Retina (tissue), 1 donor: ENCODE measurements at regions not wholly inside any gene's neighbourhood (a gene's known extent, or its start where the extent isn't known, plus 50 kb on each side); places are given as distances from the start of the nearest gene placed in this dataset.
"Not testable (repeated sequence)": the region's sequence is repeated elsewhere in the genome, so short reads cannot be mapped to it uniquely, and the experiment has no call there.

Source experiments
- DNase-seq: peaks from one replicate; pipeline ENCODE4 v3.0.0-alpha.2; 2016

- no peak for DNase-seq
These were observed 152.2 kb downstream of the TRIM27 start for GRCh38 chr6:28771401-28772267.

GRCh38 chr6:28772480-28773381, 151.1 kb downstream of the TRIM27 start:
- DNase-seq: no peak

GRCh38 chr6:28774292-28775051, 149.3 kb downstream of the TRIM27 start:
- DNase-seq: no peak

- no peak for DNase-seq
These were observed 148.8 kb downstream of the TRIM27 start for GRCh38 chr6:28775052-28775376.

GRCh38 chr6:28775405-28776129, 148.2 kb downstream of the TRIM27 start:
- peak; percentile 36 for DNase-seq

- no peak for DNase-seq
These were observed 147.3 kb downstream of the TRIM27 start for GRCh38 chr6:28776269-28777146.

GRCh38 chr6:28777147-28777461, 146.7 kb downstream of the TRIM27 start:
- DNase-seq: no peak

GRCh38 chr6:28782113-28782673, 141.6 kb downstream of the TRIM27 start:
- DNase-seq: no peak

- no peak for DNase-seq
These were observed 137.7 kb downstream of the TRIM27 start for GRCh38 chr6:28785962-28786679.

GRCh38 chr6:28789553-28790083, 134.2 kb downstream of the TRIM27 start:
- DNase-seq: no peak

- no peak for DNase-seq
These were observed 132.8 kb downstream of the TRIM27 start for GRCh38 chr6:28791002-28791383.

GRCh38 chr6:28794175-28795002, 129.4 kb downstream of the TRIM27 start:
- peak; percentile 59 for DNase-seq

GRCh38 chr6:28800647-28801046, 123.1 kb downstream of the TRIM27 start:
- not testable (repeated sequence) for DNase-seq

GRCh38 chr6:28802417-28803336, 121.1 kb downstream of the TRIM27 start:
- DNase-seq: no peak

- no peak for DNase-seq
These were observed 120.5 kb downstream of the TRIM27 start for GRCh38 chr6:28803337-28803709.

GRCh38 chr6:28807682-28808280, 116.0 kb downstream of the TRIM27 start:
- peak; percentile 43 for DNase-seq

GRCh38 chr6:28808383-28808782, 115.4 kb downstream of the TRIM27 start:
- no peak for DNase-seq
